ENCODE measurements at regions not wholly inside any gene's neighbourhood (a gene's known extent, or its start where the extent isn't known, plus 50 kb on each side); places are given as distances from the start of the nearest gene placed in this dataset.

- DNase-seq (ENCODE audit: extremely low read depth in 1 of 11, low read depth in 9 of 11, low spot score in 4 of 11) = no peak
Observed at GRCh38 chr5:68710514-68710913, 383.3 kb upstream of the SLC30A5 start.

GRCh38 chr5:68711293-68712200 is 382.3 kb upstream of the SLC30A5 start:
- DNase-seq (ENCODE audit: extremely low read depth in 1 of 11, low read depth in 9 of 11, low spot score in 4 of 11) = no peak

- no peak for DNase-seq (ENCODE audit: extremely low read depth in 1 of 11, low read depth in 9 of 11, low spot score in 4 of 11)
Observed at GRCh38 chr5:68714810-68715209, 379.0 kb upstream of the SLC30A5 start.

GRCh38 chr5:68720884-68721610 is 372.8 kb upstream of the SLC30A5 start:
- DNase-seq (ENCODE audit: extremely low read depth in 1 of 11, low read depth in 9 of 11, low spot score in 4 of 11) = no peak

- DNase-seq (ENCODE audit: extremely low read depth in 1 of 11, low read depth in 9 of 11, low spot score in 4 of 11) = no peak
Observed at GRCh38 chr5:68722357-68722756, 371.5 kb upstream of the SLC30A5 start.

GRCh38 chr5:68725905-68726683 is 367.7 kb upstream of the SLC30A5 start:
- DNase-seq (ENCODE audit: extremely low read depth in 1 of 11, low read depth in 9 of 11, low spot score in 4 of 11) = no peak

- DNase-seq (ENCODE audit: extremely low read depth in 1 of 11, low read depth in 9 of 11, low spot score in 4 of 11) = no peak
Observed at GRCh38 chr5:68727931-68728330, 365.9 kb upstream of the SLC30A5 start.

GRCh38 chr5:68729678-68730077 is 364.1 kb upstream of the SLC30A5 start:
- no peak for DNase-seq (ENCODE audit: extremely low read depth in 1 of 11, low read depth in 9 of 11, low spot score in 4 of 11)

GRCh38 chr5:68730220-68730978 is 363.4 kb upstream of the SLC30A5 start:
- peak in 1 of 11 donors; percentile 55 for DNase-seq (ENCODE audit: extremely low read depth in 1 of 11, low read depth in 9 of 11, low spot score in 4 of 11)

- DNase-seq (ENCODE audit: extremely low read depth in 1 of 11, low read depth in 9 of 11, low spot score in 4 of 11) = no peak
Observed at GRCh38 chr5:68730979-68731654, 362.7 kb upstream of the SLC30A5 start.

- DNase-seq (ENCODE audit: extremely low read depth in 1 of 11, low read depth in 9 of 11, low spot score in 4 of 11) = no peak
Observed at GRCh38 chr5:68732251-68732650, 361.6 kb upstream of the SLC30A5 start.

- no peak for DNase-seq (ENCODE audit: extremely low read depth in 1 of 11, low read depth in 9 of 11, low spot score in 4 of 11)
Observed at GRCh38 chr5:68734781-68735180, 359.0 kb upstream of the SLC30A5 start.

GRCh38 chr5:68738236-68738635 is 355.6 kb upstream of the SLC30A5 start:
- no peak for DNase-seq (ENCODE audit: extremely low read depth in 1 of 11, low read depth in 9 of 11, low spot score in 4 of 11)

- DNase-seq (ENCODE audit: extremely low read depth in 1 of 11, low read depth in 9 of 11, low spot score in 4 of 11) = no peak
Observed at GRCh38 chr5:68738841-68739240, 355.0 kb upstream of the SLC30A5 start.

- no peak for DNase-seq (ENCODE audit: extremely low read depth in 1 of 11, low read depth in 9 of 11, low spot score in 4 of 11)
Observed at GRCh38 chr5:68739752-68740151, 354.1 kb upstream of the SLC30A5 start.

GRCh38 chr5:68740226-68740910 is 353.4 kb upstream of the SLC30A5 start:
- DNase-seq (ENCODE audit: extremely low read depth in 1 of 11, low read depth in 9 of 11, low spot score in 4 of 11) = no peak

- DNase-seq (ENCODE audit: extremely low read depth in 1 of 11, low read depth in 9 of 11, low spot score in 4 of 11) = no peak
Observed at GRCh38 chr5:68744206-68744605, 349.6 kb upstream of the SLC30A5 start.

- DNase-seq (ENCODE audit: extremely low read depth in 1 of 11, low read depth in 9 of 11, low spot score in 4 of 11) = peak in 1 of 11 donors; percentile 39
Observed at GRCh38 chr5:68745448-68745847, 348.4 kb upstream of the SLC30A5 start.

All from renal cortex interstitium (tissue), 11 donors.